HT-29 (cell line): ENCODE measurements at regions not wholly inside any gene's neighbourhood (a gene's known extent, or its start where the extent isn't known, plus 50 kb on each side); places are given as distances from the start of the nearest gene placed in this dataset.
"Not testable (repeated sequence)": the region's sequence is repeated elsewhere in the genome, so short reads cannot be mapped to it uniquely, and the experiment has no call there.

Source experiments
- DNase-seq: peaks from one replicate; pipeline ENCODE4 v3.0.0-alpha.2; 2015; ENCODE audit warnings: low spot score

- no peak for DNase-seq
Measured at GRCh38 chr5:110294281-110294680, 432.2 kb downstream of the TMEM232 start.

GRCh38 chr5:110297152-110297670 lies 429.3 kb downstream of the TMEM232 start:
- DNase-seq, result no peak

GRCh38 chr5:110304176-110304575 lies 422.3 kb downstream of the TMEM232 start:
- no peak for DNase-seq

GRCh38 chr5:110306650-110307049 lies 419.8 kb downstream of the TMEM232 start:
- no peak for DNase-seq

- no peak for DNase-seq
Measured at GRCh38 chr5:110309222-110309621, 417.2 kb downstream of the TMEM232 start.

GRCh38 chr5:110316566-110316965 lies 409.9 kb downstream of the TMEM232 start:
- DNase-seq, result not testable (repeated sequence)

GRCh38 chr5:110321117-110321516 lies 405.4 kb downstream of the TMEM232 start:
- DNase-seq, result no peak

- no peak for DNase-seq
Measured at GRCh38 chr5:110323357-110323756, 403.1 kb downstream of the TMEM232 start.

GRCh38 chr5:110323832-110324231 lies 402.6 kb downstream of the TMEM232 start:
- DNase-seq, result no peak

- no peak for DNase-seq
Measured at GRCh38 chr5:110324876-110325275, 401.6 kb downstream of the TMEM232 start.

- DNase-seq, result no peak
Measured at GRCh38 chr5:110329955-110330525, 396.4 kb downstream of the TMEM232 start.

- DNase-seq, result no peak
Measured at GRCh38 chr5:110333384-110333783, 393.1 kb downstream of the TMEM232 start.

- no peak for DNase-seq
Measured at GRCh38 chr5:110335361-110336066, 391.0 kb downstream of the TMEM232 start.

- DNase-seq, result no peak
Measured at GRCh38 chr5:110338341-110339083, 388.0 kb downstream of the TMEM232 start.

GRCh38 chr5:110339399-110339798 lies 387.1 kb downstream of the TMEM232 start:
- DNase-seq, result no peak

- DNase-seq, result no peak
Measured at GRCh38 chr5:110341836-110342235, 384.6 kb downstream of the TMEM232 start.

GRCh38 chr5:110342683-110343082 lies 383.8 kb downstream of the TMEM232 start:
- DNase-seq, result no peak

GRCh38 chr5:110343616-110344015 lies 382.9 kb downstream of the TMEM232 start:
- DNase-seq, result no peak

- DNase-seq, result no peak
Measured at GRCh38 chr5:110345623-110346022, 380.8 kb downstream of the TMEM232 start.

GRCh38 chr5:110346893-110347358 lies 379.5 kb downstream of the TMEM232 start:
- DNase-seq, result no peak

- no peak for DNase-seq
Measured at GRCh38 chr5:110347781-110348180, 378.7 kb downstream of the TMEM232 start.

GRCh38 chr5:110351430-110351829 lies 375.0 kb downstream of the TMEM232 start:
- no peak for DNase-seq
